OCI-LY3 (cell line): ENCODE measurements at regions not wholly inside any gene's neighbourhood (a gene's known extent, or its start where the extent isn't known, plus 50 kb on each side); places are given as distances from the start of the nearest gene placed in this dataset.

ENCODE experiments used
- H2AFZ ChIP-seq: fragments of 200-600, 300-600 bp; shearing (Covaris generic); 2 replicates; pipeline ENCODE4 v1.6.0; 2014; ENCODE audit warnings: antibody characterized with exemption, low read depth, low read length
- H3K27ac ChIP-seq: fragments of 200-600, 300-600 bp; sonication (generic); 2 replicates; pipeline ENCODE4 v1.5.1; 2014; ENCODE audit warnings: mild to moderate bottlenecking, low read length, moderate library complexity, mixed read lengths
- H3K27me3 ChIP-seq: fragments of 200-600, 300-600 bp; sonication (generic); 2 replicates; pipeline ENCODE4 v1.6.1; 2014; ENCODE audit warnings: low read depth, low read length, mixed read lengths
- H3K36me3 ChIP-seq: fragments of 200-600, 300-600 bp; sonication (generic); replicated peaks from 2 replicates; pipeline ENCODE3; 2014; ENCODE audit warnings: low read depth, low read length, mixed read lengths
- H3K4me1 ChIP-seq: fragments of 300-600, 200-600 bp; sonication (generic); 2 replicates; pipeline ENCODE4 v1.6.1; 2014; ENCODE audit warnings: low read length, mixed read lengths
- H3K4me2 ChIP-seq: fragments of 200-600, 300-600 bp; sonication (generic); 2 replicates; pipeline ENCODE4 v1.6.1; 2014; ENCODE audit warnings: low read length, mixed read lengths
- H3K4me3 ChIP-seq: fragments of 300-600, 200-600 bp; sonication (generic); 2 replicates; pipeline ENCODE4 v1.5.1; 2014; ENCODE audit warnings: antibody characterized with exemption, mild to moderate bottlenecking, low read length, moderate library complexity
- H3K79me2 ChIP-seq: fragments of 300-600, 200-600 bp; shearing (Covaris generic); 2 replicates; pipeline ENCODE4 v1.6.1; 2014; ENCODE audit warnings: mild to moderate bottlenecking, low read length, mixed read lengths
- H3K9ac ChIP-seq: fragments of 300-600, 200-600 bp; shearing (Covaris generic); 2 replicates; pipeline ENCODE4 v1.6.0; 2014; ENCODE audit warnings: mild to moderate bottlenecking, low read length, moderate library complexity
- H3K9me3 ChIP-seq: fragments of 200-600, 300-600 bp; shearing (Covaris generic); 2 replicates; pipeline ENCODE4 v1.6.1; 2014; ENCODE audit warnings: low read length, mixed read lengths; ENCODE audit not compliant: insufficient read depth
- H4K20me1 ChIP-seq: fragments of 200-600, 300-600 bp; sonication (generic); 2 replicates; pipeline ENCODE4 v1.6.1; 2016; ENCODE audit warnings: low read length, mixed read lengths; ENCODE audit not compliant: insufficient read depth
- CTCF ChIP-seq: fragments of 200-600, 300-600 bp; sonication (generic); IDR thresholded peaks from 2 replicates; pipeline ENCODE4 v1.5.1; 2014; ENCODE audit warnings: antibody characterized with exemption, low read length, low read depth
- EZH2phosphoT487 ChIP-seq: fragments of 200-600 bp; shearing (Covaris generic); IDR thresholded peaks from 2 replicates; pipeline ENCODE4 v1.6.1; 2018; ENCODE audit warnings: antibody characterized with exemption, mixed run types, low read depth

- no peaks in the 10 kb centered on the region for H3K27me3 ChIP-seq
- H4K20me1 ChIP-seq = no peaks in the 10 kb centered on the region
- TF ChIP-seq EZH2phosphoT487 (no peak), CTCF (no peak)
- H3K9me3 ChIP-seq = no peaks in the 10 kb centered on the region
- H3K79me2 ChIP-seq = no peaks in the 10 kb centered on the region
- H2AFZ ChIP-seq = no peak overlapping the region
- H3K4me3 ChIP-seq = no peak overlapping the region
- no peaks in the 10 kb centered on the region for H3K4me1 ChIP-seq
- no peak overlapping the region for H3K9ac ChIP-seq
- H3K36me3 ChIP-seq = no peaks in the 10 kb centered on the region
- no peak overlapping the region for H3K27ac ChIP-seq
- H3K4me2 ChIP-seq = no peak overlapping the region
Measured at GRCh38 chr1:80675454-80675853, 1125.3 kb upstream of the ADGRL2 start.

GRCh38 chr1:80673935-80674597 is 1126.7 kb upstream of the ADGRL2 start:
- H3K27ac ChIP-seq = no peak overlapping the region
- no peaks in the 10 kb centered on the region for H3K9me3 ChIP-seq
- no peaks in the 10 kb centered on the region for H3K4me1 ChIP-seq
- no peaks in the 10 kb centered on the region for H3K79me2 ChIP-seq
- no peaks in the 10 kb centered on the region for H4K20me1 ChIP-seq
- H3K9ac ChIP-seq = no peak overlapping the region
- no peak overlapping the region for H3K4me3 ChIP-seq
- H3K4me2 ChIP-seq = no peak overlapping the region
- TF ChIP-seq EZH2phosphoT487 (no peak), CTCF (no peak)
- H2AFZ ChIP-seq = no peak overlapping the region
- no peaks in the 10 kb centered on the region for H3K27me3 ChIP-seq
- H3K36me3 ChIP-seq = no peaks in the 10 kb centered on the region

GRCh38 chr1:80668372-80668771 is 1132.4 kb upstream of the ADGRL2 start:
- Histone ChIP-seq H3K4me2 (no peak overlapping the region), H3K79me2 (no peaks in the 10 kb centered on the region), H3K4me3 (no peak overlapping the region), H3K36me3 (no peaks in the 10 kb centered on the region), H2AFZ (no peak overlapping the region), H3K27ac (no peak overlapping the region), H3K27me3 (no peaks in the 10 kb centered on the region), H3K4me1 (no peaks in the 10 kb centered on the region), H4K20me1 (no peaks in the 10 kb centered on the region), H3K9ac (no peak overlapping the region), H3K9me3 (no peaks in the 10 kb centered on the region)
- TF ChIP-seq CTCF (no peak), EZH2phosphoT487 (no peak)

- Histone ChIP-seq H3K9ac (no peak overlapping the region), H3K27me3 (no peaks in the 10 kb centered on the region), H3K36me3 (no peaks in the 10 kb centered on the region), H2AFZ (no peak overlapping the region), H3K9me3 (no peaks in the 10 kb centered on the region), H4K20me1 (no peaks in the 10 kb centered on the region), H3K4me2 (no peak overlapping the region), H3K4me1 (no peaks in the 10 kb centered on the region), H3K79me2 (no peaks in the 10 kb centered on the region), H3K4me3 (no peak overlapping the region), H3K27ac (no peak overlapping the region)
- TF ChIP-seq EZH2phosphoT487 (no peak), CTCF (no peak)
Measured at GRCh38 chr1:80666073-80666472, 1134.7 kb upstream of the ADGRL2 start.
